GM18861 (cell line): ENCODE measurements at regions not wholly inside any gene's neighbourhood (a gene's known extent, or its start where the extent isn't known, plus 50 kb on each side); places are given as distances from the start of the nearest gene placed in this dataset.

Experiments used
- ATAC-seq: cut with Tn5 transposase; IDR thresholded peaks from one replicate; pipeline ENCODE4 v1.9.1; 2021; ENCODE audit not compliant: unreplicated experiment

GRCh38 chr15:26477044-26477443 is 295.8 kb downstream of the GABRB3 start:
- no peak for ATAC-seq

- no peak for ATAC-seq
Measured at GRCh38 chr15:26475554-26475953, 297.3 kb downstream of the GABRB3 start.

- ATAC-seq: no peak
Measured at GRCh38 chr15:26472661-26473060, 300.2 kb downstream of the GABRB3 start.

GRCh38 chr15:26461847-26462608 is 310.8 kb downstream of the GABRB3 start:
- no peak for ATAC-seq

GRCh38 chr15:26460165-26460564 is 312.7 kb downstream of the GABRB3 start:
- no peak for ATAC-seq

- no peak for ATAC-seq
Measured at GRCh38 chr15:26455828-26456227, 317.0 kb downstream of the GABRB3 start.

GRCh38 chr15:26453914-26454313 is 319.0 kb downstream of the GABRB3 start:
- no peak for ATAC-seq

- ATAC-seq: no peak
Measured at GRCh38 chr15:26451995-26452394, 320.9 kb downstream of the GABRB3 start.

GRCh38 chr15:26449291-26449690 is 323.6 kb downstream of the GABRB3 start:
- no peak for ATAC-seq

GRCh38 chr15:26443321-26443720 is 329.5 kb downstream of the GABRB3 start:
- no peak for ATAC-seq

- ATAC-seq: no peak
Measured at GRCh38 chr15:26442680-26443079, 330.2 kb downstream of the GABRB3 start.

- ATAC-seq: no peak
Measured at GRCh38 chr15:26439681-26440080, 333.2 kb downstream of the GABRB3 start.

GRCh38 chr15:26438718-26439117 is 334.1 kb downstream of the GABRB3 start:
- ATAC-seq: no peak

GRCh38 chr15:26438316-26438715 is 334.6 kb downstream of the GABRB3 start:
- ATAC-seq: no peak

GRCh38 chr15:26433818-26434217 is 339.0 kb downstream of the GABRB3 start:
- ATAC-seq: no peak

- no peak for ATAC-seq
Measured at GRCh38 chr15:26433060-26433459, 339.8 kb downstream of the GABRB3 start.

- no peak for ATAC-seq
Measured at GRCh38 chr15:26421065-26421464, 351.8 kb downstream of the GABRB3 start.

- no peak for ATAC-seq
Measured at GRCh38 chr15:26395624-26396023, 377.2 kb downstream of the GABRB3 start.

- no peak for ATAC-seq
Measured at GRCh38 chr15:26394801-26395200, 378.1 kb downstream of the GABRB3 start.

- ATAC-seq: no peak
Measured at GRCh38 chr15:26392956-26393355, 379.9 kb downstream of the GABRB3 start.

GRCh38 chr15:26391567-26392194 is 381.2 kb downstream of the GABRB3 start:
- ATAC-seq: no peak

- ATAC-seq: no peak
Measured at GRCh38 chr15:26382444-26383072, 390.3 kb downstream of the GABRB3 start.
